GM18867 (cell line): ENCODE measurements at regions not wholly inside any gene's neighbourhood (a gene's known extent, or its start where the extent isn't known, plus 50 kb on each side); places are given as distances from the start of the nearest gene placed in this dataset.
"Not testable (repeated sequence)": the region's sequence is repeated elsewhere in the genome, so short reads cannot be mapped to it uniquely, and the experiment has no call there.

Experiments
- ATAC-seq: cut with Tn5 transposase; IDR thresholded peaks from one replicate; pipeline ENCODE4 v1.9.1; 2021; ENCODE audit warnings: mild to moderate bottlenecking, moderate library complexity; ENCODE audit not compliant: unreplicated experiment

GRCh38 chr20:26373066-26373465, 676.4 kb upstream of the ZNF337 start:
- not testable (repeated sequence) for ATAC-seq

DNA sequence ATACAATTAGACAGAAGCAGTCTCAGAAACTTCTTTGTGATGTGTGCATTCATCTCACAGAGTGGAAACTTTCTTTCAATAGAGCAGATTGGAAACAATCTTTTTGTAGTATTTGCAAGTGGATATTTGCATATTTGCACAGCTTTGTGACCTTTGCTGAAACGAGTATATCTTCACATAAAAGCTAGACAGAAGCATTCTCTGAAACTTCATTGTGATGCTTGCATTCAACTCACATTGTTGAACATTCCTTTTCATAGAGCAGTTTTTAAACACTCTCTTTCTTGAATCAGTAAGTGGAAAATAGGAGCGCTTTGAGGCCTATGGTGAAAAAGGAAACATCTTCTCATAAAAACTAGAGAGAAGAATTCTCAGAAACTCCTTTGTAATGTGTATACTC, 657.9 kb upstream of the ZNF337 start:
- ATAC-seq = no peak

GRCh38 chr20:26347396-26347795, 650.7 kb upstream of the ZNF337 start:
- no peak for ATAC-seq

- not testable (repeated sequence) for ATAC-seq
Measured at GRCh38 chr20:26340460-26341065, 643.9 kb upstream of the ZNF337 start.

GRCh38 chr20:26324177-26324576, 627.5 kb upstream of the ZNF337 start:
- ATAC-seq = no peak

- ATAC-seq = no peak
Measured at GRCh38 chr20:26315054-26315453, 618.4 kb upstream of the ZNF337 start.

- ATAC-seq = not testable (repeated sequence)
Measured at GRCh38 chr20:26309720-26310119, 613.1 kb upstream of the ZNF337 start.

DNA sequence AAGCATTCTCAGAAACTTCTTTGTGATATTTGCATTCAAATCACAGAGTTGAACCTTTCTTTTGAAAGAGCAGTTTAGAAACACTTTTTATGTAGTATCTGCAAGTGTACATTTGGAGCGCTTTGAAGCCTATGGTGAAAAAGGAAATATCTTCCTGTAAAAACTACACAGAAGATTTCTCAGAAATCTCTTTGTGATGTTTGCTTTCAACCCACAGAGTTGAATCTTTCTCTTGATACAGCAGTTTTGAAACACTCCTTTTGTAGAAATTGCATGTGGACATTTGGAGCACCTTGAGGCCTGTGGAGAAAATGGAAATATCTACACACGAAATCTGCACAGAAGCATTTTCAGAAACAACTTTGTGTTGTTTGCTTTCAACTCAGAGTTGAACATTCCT, 612.3 kb upstream of the ZNF337 start:
- ATAC-seq = no peak

DNA sequence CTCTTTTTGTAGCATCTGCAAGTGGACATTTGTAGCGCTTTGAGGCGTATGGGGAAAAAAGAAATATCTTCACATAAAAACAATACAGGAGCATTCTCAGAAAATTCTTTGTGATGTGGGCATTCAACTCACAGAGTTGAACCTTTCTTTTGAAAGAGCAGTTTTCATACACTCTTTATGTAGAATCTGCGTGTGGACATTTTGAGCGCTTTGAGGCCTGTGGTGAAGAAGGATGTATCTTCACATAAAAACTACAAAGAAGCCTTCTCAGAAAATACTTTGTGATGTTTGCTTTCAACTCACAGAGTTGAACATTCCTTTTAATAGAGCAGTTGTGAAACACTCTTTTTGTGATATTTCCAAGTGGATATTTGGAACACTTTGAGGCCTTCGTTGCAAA, 598.4 kb upstream of the ZNF337 start:
- ATAC-seq = no peak

- ATAC-seq = not testable (repeated sequence)
Measured at GRCh38 chr20:26288379-26289061, 591.9 kb upstream of the ZNF337 start.

DNA sequence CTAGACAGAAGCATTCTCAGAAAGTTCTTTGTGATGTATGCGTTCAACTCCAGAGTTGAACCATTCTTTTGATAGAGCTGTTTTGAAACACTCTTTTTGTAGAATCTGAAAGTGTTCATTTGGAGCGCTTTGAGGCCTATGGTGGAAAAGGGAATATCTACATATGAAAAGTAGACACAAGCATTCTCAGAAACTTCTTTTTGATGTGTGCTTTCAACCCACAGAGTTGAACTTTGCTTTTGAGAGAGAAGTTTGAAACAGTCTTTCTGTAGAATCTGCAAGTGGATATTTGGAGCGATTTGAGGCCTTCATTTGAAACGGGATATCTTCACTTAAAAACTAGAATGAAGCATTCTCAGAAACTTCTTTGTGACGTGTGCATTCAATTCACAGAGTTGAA, 582.6 kb upstream of the ZNF337 start:
- ATAC-seq = no peak

- ATAC-seq = no peak
Measured at GRCh38 chr20:26277339-26277738, 580.7 kb upstream of the ZNF337 start.

DNA sequence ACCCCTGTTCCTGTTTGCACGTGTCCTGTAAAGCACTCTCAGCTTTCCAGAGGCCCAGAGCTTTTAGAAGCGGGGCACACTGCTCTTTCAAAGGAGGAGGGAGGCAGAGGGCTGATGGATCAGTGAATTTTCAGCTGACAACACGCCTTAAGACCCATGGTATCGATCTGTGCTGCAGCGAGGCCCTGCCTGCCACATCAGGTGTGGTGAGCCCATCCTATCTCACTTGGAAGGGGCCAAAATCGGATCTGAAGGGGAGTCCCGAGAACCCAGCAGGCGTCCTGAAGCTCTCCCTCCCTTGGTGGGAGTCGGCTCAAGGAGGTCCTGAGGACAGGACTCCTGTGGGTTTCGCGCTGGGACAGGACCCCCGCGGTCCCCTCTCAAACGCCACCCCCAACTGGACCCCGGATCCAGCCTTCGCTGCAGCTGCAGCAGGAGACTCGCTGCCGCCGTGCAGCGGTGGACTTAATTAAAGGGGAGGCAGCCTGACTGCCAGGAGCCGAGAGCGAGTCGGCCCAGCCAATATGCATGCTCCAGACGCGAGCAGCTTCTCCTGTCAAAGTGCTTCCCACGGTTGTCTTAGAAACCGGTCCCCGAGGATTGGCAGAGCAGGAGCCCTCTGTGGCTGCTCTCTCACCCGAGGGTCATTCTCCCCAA, 580.0 kb upstream of the ZNF337 start:
- no peak for ATAC-seq

DNA sequence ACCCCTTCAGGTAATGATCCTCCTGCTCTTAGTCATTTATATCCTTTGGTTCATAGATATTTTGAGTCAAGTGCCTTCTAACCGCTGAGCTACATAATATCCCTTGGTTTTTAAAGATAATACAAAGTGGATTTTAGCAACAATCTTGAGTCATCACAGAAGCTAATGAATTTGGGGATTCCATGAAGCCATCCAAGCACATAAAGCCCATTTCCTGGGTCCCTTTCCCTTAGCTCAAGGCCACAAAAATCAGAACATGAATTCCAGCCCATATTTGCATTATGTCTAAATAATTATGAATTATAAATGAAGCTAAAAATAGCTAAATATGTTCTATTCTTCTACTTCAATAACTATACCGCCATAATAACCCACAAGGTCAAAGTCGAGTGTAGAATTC, 572.1 kb upstream of the ZNF337 start:
- not testable (repeated sequence) for ATAC-seq

GRCh38 chr20:26260925-26261324, 564.3 kb upstream of the ZNF337 start:
- ATAC-seq = not testable (repeated sequence)

GRCh38 chr20:26252311-26252975, 555.8 kb upstream of the ZNF337 start:
- ATAC-seq = not testable (repeated sequence)

DNA sequence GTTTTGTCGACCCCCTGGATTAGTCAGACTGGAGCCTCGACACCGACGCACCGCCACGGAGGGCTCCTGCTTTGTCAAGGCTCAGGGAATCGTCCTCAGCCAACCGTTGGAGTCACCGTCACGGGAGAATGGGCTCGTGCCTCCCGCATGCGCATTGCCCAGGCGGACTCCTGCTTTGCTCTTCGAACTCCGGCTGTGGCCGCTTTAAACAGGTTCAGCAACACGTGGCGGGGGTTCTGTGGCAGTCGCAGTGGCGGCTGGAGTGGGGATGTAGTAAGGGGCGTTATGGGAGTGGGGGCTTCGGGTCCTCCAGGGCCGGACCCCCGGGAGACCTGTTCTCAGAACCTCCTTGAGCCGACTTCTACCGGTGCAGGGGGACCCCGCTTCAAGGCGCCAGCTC, 554.7 kb upstream of the ZNF337 start:
- not testable (repeated sequence) for ATAC-seq

- ATAC-seq = not testable (repeated sequence)
Measured at GRCh38 chr20:26250249-26251114, 553.8 kb upstream of the ZNF337 start.

DNA sequence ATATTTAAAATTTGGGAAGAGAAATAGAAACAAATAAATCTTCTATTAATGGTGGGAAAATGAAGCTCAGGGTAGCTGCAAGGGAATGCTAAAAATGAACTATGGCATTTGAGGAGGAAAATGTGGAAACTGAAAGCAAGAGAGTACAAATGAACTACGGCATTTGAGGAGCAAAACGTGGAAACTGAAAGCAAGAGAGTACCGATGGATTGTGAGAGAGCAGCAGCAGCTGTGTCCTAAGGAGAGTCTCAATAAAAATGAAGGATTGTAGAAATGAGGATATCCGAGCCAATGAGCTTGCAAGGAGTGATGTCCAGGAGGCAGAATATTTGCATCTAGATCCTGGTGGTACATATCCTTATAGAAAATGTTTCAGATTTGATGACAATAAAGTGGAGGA, 547.1 kb upstream of the ZNF337 start:
- no peak for ATAC-seq

GRCh38 chr20:26220609-26221008, 524.0 kb upstream of the ZNF337 start:
- ATAC-seq = not testable (repeated sequence)

- ATAC-seq = not testable (repeated sequence)
Measured at GRCh38 chr20:26219546-26219945, 522.9 kb upstream of the ZNF337 start.
